ENCODE measurements at regions not wholly inside any gene's neighbourhood (a gene's known extent, or its start where the extent isn't known, plus 50 kb on each side); places are given as distances from the start of the nearest gene placed in this dataset.
"Not testable (repeated sequence)": the region's sequence is repeated elsewhere in the genome, so short reads cannot be mapped to it uniquely, and the experiment has no call there.

DNA sequence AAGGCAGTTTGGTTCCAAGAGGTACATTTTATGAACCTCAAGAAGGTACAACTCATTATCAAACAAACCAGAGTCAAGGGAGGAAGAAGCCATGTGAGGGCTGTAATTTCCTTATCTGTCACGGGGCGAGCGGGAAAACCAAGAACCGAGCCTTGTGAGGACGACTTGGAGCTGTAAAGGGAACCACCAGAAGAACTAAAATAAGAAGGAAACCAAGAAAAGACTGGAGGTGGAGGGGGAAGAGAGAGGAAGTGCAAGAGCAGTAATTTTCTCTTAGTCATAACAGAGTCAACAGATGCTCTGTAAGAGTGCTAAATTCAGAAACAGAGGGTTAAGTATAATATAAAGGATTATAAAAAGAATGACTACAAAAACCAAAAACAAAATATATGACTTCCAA, 127.1 kb downstream of the DIRAS2 start:
- Mint-ChIP-seq H3K4me1 (no peaks in the 10 kb centered on the region), H3K27me3 (peaks cover 4% of the 10 kb centered on the region), H3K36me3 (ENCODE audit: low read depth) (no peaks in the 10 kb centered on the region), H3K4me3 (no peak overlapping the region), H3K27ac (no peak overlapping the region), H3K9me3 (no peaks in the 10 kb centered on the region)
- ATAC-seq (ENCODE audit: low read depth) = no peak
- TF ChIP-seq CTCF (IDR thresholded peaks at IDR 0.05) = no peak
- POLR2A ChIA-PET = no interaction called here
- no peak for DNase-seq
- CTCF ChIA-PET = no interaction called here
- intact Hi-C loops (cut with micrococcal nuclease) = no loop called here

GRCh38 chr9:90517103-90517502, 125.5 kb downstream of the DIRAS2 start:
- no peak for TF ChIP-seq CTCF (IDR thresholded peaks at IDR 0.05)
- no peaks in the 10 kb centered on the region for H3K4me1 Mint-ChIP-seq
- CTCF ChIA-PET = no interaction called here
- no peak overlapping the region for H3K27ac Mint-ChIP-seq
- H3K9me3 Mint-ChIP-seq = no peaks in the 10 kb centered on the region
- H3K4me3 Mint-ChIP-seq = no peak overlapping the region
- intact Hi-C loops (cut with micrococcal nuclease) = no loop called here
- no peaks in the 10 kb centered on the region for H3K36me3 Mint-ChIP-seq (ENCODE audit: low read depth)
- DNase-seq (no peak), ATAC-seq (ENCODE audit: low read depth) (no peak)
- POLR2A ChIA-PET = no interaction called here
- H3K27me3 Mint-ChIP-seq = peaks cover 10% of the 10 kb centered on the region

DNA sequence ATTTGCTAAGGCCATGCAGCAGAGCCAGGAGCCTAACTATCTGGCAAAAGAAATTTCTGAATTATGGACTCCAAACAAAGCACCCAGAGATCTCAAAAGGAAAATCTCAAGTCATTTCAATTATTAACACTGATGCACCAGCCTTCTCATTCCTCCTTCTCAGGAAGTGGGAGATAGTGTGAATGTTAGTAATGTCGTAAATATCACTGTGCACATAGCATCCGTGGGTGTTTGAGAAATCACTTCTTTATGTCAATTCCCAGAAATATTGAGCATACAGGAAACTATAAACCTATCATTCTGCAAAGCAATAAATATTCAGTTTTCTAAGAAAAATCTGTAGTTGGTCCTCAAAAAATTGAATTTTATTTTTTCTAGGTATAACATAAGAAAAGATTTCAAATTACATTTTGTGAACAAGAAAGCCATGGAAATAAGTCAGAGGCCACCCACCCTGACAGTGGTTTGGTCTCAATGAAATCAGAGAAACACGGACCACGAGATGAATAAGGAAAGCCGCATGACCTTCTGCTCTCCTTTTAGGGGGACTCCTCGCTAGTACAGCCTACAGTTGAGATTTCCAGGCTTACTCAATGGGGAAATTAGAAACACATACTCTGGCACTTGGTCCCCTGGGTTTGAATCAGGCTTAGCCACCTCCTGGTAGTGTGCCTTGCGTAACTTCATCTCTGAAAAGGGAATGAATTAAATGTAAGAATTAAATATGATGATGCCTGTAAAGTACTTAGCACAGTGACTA, 120.6 kb downstream of the DIRAS2 start:
- ChIA-PET POLR2A (no interaction called here), CTCF (no interaction called here)
- no peaks in the 10 kb centered on the region for H3K36me3 Mint-ChIP-seq (ENCODE audit: low read depth)
- no peak for ATAC-seq (ENCODE audit: low read depth)
- DNase-seq = no peak
- H3K9me3 Mint-ChIP-seq = no peaks in the 10 kb centered on the region
- TF ChIP-seq CTCF (IDR thresholded peaks at IDR 0.05) = no peak
- H3K27ac Mint-ChIP-seq = no peak overlapping the region
- intact Hi-C loops (cut with micrococcal nuclease) = no loop called here
- peaks cover 12% of the 10 kb centered on the region for H3K27me3 Mint-ChIP-seq
- no peaks in the 10 kb centered on the region for H3K4me1 Mint-ChIP-seq
- no peak overlapping the region for H3K4me3 Mint-ChIP-seq

GRCh38 chr9:90523958-90524357, 118.7 kb downstream of the DIRAS2 start:
- CTCF ChIA-PET = no interaction called here

GRCh38 chr9:90526386-90526785, 116.2 kb downstream of the DIRAS2 start:
- POLR2A ChIA-PET = no interaction called here
- Mint-ChIP-seq H3K27me3 (peaks cover 9% of the 10 kb centered on the region), H3K9me3 (no peaks in the 10 kb centered on the region), H3K4me1 (no peaks in the 10 kb centered on the region), H3K27ac (no peak overlapping the region), H3K4me3 (no peak overlapping the region), H3K36me3 (ENCODE audit: low read depth) (no peaks in the 10 kb centered on the region)
- CTCF ChIA-PET = no interaction called here
- ATAC-seq (ENCODE audit: low read depth) = no peak
- DNase-seq = no peak
- no peak for TF ChIP-seq CTCF (IDR thresholded peaks at IDR 0.05)
- intact Hi-C loops (cut with micrococcal nuclease) = no loop called here

More at GRCh38 chr9:90523958-90524357, 118.7 kb downstream of the DIRAS2 start:
- no peaks in the 10 kb centered on the region for H3K9me3 Mint-ChIP-seq
- no peak for TF ChIP-seq CTCF (IDR thresholded peaks at IDR 0.05)
- no peak overlapping the region for H3K27ac Mint-ChIP-seq
- ATAC-seq (ENCODE audit: low read depth) (no peak), DNase-seq (no peak)
- H3K27me3 Mint-ChIP-seq = peaks cover 12% of the 10 kb centered on the region
- H3K4me1 Mint-ChIP-seq = no peaks in the 10 kb centered on the region
- H3K4me3 Mint-ChIP-seq = no peak overlapping the region
- no peaks in the 10 kb centered on the region for H3K36me3 Mint-ChIP-seq (ENCODE audit: low read depth)
- intact Hi-C loops (cut with micrococcal nuclease) = no loop called here
- POLR2A ChIA-PET = no interaction called here

DNA sequence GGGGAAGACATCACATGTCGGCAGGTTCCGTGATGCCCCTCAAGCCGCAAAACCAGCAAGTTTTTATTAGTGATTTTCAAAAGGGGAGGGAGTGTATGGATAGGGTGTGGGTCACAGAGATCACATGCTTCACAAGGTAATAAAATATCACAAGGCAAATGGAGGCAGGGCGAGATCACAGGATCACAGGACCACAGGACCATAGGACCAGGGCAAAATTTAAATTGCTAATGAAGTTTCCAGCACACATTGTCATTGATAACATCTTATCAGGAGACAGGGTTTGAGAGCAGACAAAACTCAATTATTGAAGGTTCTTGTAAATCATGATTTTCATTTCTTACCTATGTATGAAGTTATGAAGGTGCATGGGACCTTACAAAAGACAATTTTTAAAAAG, 106.5 kb downstream of the DIRAS2 start:
- ATAC-seq (ENCODE audit: low read depth); POLR2A ChIA-PET; H3K36me3 Mint-ChIP-seq (ENCODE audit: low read depth); H3K27ac Mint-ChIP-seq; H3K4me3 Mint-ChIP-seq; CTCF ChIA-PET; H3K9me3 Mint-ChIP-seq; H3K4me1 Mint-ChIP-seq; intact Hi-C loops (cut with micrococcal nuclease); DNase-seq: not testable (repeated sequence)
- peaks cover 18% of the 10 kb centered on the region for H3K27me3 Mint-ChIP-seq

Measured in activated B cell treated with CpG ODN at 0.5 μM for 24 hours (primary cell).